Endothelial cell of umbilical vein (primary cell): ENCODE measurements at regions not wholly inside any gene's neighbourhood (a gene's known extent, or its start where the extent isn't known, plus 50 kb on each side); places are given as distances from the start of the nearest gene placed in this dataset.

Experiments
- CTCF ChIP-seq, 2 donors: IDR thresholded peaks; 1 replicate in 1 of 2; 2 replicates in 1 of 2; pipeline ENCODE4 v1.5.1; 2011; ENCODE audit warnings: low read length in 2 of 2, mild to moderate bottlenecking in 2 of 2, moderate library complexity in 2 of 2, control low read depth in 1 of 2, inconsistent platforms in 1 of 2, low read depth in 1 of 2; ENCODE audit not compliant: insufficient read depth in 1 of 2; ENCODE audit errors: extremely low read depth in 1 of 2
- EZH2 ChIP-seq: IDR thresholded peaks from 2 replicates; pipeline ENCODE4 v1.6.1; 2012; ENCODE audit warnings: borderline replicate concordance, low read depth, mild to moderate bottlenecking, moderate library complexity, low read length, inconsistent platforms; ENCODE audit not compliant: severe bottlenecking
- JUN ChIP-seq: IDR thresholded peaks from 2 replicates; pipeline ENCODE4 v1.6.1; 2011; ENCODE audit warnings: borderline replicate concordance, low read depth; ENCODE audit not compliant: insufficient read length, insufficient read depth
- MAX ChIP-seq: IDR thresholded peaks from 2 replicates; pipeline ENCODE4 v1.6.1; 2011; ENCODE audit not compliant: insufficient read depth, insufficient read length
- POLR2A ChIP-seq: IDR thresholded peaks from 2 replicates; pipeline ENCODE4 v1.6.1; 2012; ENCODE audit warnings: low read depth, mild to moderate bottlenecking, control low read depth, low read length
- POLR2AphosphoS5 ChIP-seq: IDR thresholded peaks from 2 replicates; pipeline ENCODE4 v1.6.1; 2012; ENCODE audit warnings: low read depth, mild to moderate bottlenecking, control low read depth, low read length, moderate library complexity; ENCODE audit not compliant: insufficient read depth

DNA sequence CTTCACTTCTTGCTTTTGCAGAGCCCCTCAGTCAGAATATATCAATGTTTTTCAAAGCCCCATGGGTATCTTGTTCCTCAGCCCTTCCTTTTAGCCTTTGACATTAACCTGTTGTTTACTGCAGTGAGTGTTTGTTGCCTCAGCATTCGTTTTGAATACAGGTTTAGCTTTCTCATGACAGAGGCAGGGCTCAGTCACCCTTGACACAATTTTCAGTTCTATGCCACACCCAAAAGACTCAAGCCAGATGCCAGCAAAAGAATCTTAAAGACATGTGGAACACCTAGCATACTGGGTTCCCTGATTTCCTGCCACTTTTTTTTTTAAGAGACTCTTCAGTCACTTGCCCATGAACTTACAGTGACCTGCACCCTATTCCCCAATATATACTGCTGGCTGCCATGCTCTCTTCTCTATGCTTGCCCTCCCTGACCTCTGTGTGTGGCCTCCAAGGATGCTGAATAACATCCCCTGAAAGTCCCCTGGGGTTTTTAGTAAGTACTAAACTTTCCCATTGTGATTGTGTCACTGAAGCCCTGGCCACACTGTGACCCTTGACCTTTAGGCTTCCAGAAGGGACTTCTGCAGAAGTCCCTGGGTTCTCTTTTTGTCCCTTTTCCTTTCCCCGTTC, 1225.5 kb downstream of the TBC1D22A start:
- no peak for TF ChIP-seq EZH2
- no peak for TF ChIP-seq POLR2A
- TF ChIP-seq MAX = no peak
- TF ChIP-seq CTCF (IDR thresholded peaks at IDR 0.05; ENCODE audit: extremely low read depth in 1 of 2, insufficient read depth in 1 of 2, low read depth in 1 of 2, low read length in 2 of 2) = no peak
- no peak for TF ChIP-seq POLR2AphosphoS5
- no peak for TF ChIP-seq JUN
